IMR-90 (cell line): ENCODE measurements at regions not wholly inside any gene's neighbourhood (a gene's known extent, or its start where the extent isn't known, plus 50 kb on each side); places are given as distances from the start of the nearest gene placed in this dataset.

Source experiments
- CEBPB ChIP-seq: IDR thresholded peaks from 2 replicates; pipeline ENCODE4 v1.6.1; 2012; ENCODE audit warnings: low read depth, low read length, improper control_type of control experiment
- CTCF ChIP-seq: conservative IDR thresholded peaks from 2 replicates; pipeline ENCODE4 v1.5.1; 2012; ENCODE audit warnings: mild to moderate bottlenecking, low read depth, low read length, improper control_type of control experiment
- ELK1 ChIP-seq: fragments of 150-350 bp; IDR thresholded peaks from 2 replicates; pipeline ENCODE4 v1.6.1; 2016; ENCODE audit warnings: low read depth, mild to moderate bottlenecking, low read length, moderate library complexity, borderline replicate concordance
- MAFK ChIP-seq: IDR thresholded peaks from 2 replicates; pipeline ENCODE4 v1.6.1; 2012; ENCODE audit warnings: low read depth, low read length, improper control_type of control experiment
- MAZ ChIP-seq: IDR thresholded peaks from 2 replicates; pipeline ENCODE4 v1.6.1; 2012; ENCODE audit warnings: low read depth, mild to moderate bottlenecking, low read length, improper control_type of control experiment, moderate library complexity, borderline replicate concordance
- MXI1 ChIP-seq: IDR thresholded peaks from 2 replicates; pipeline ENCODE4 v1.6.1; 2012; ENCODE audit warnings: low read depth, mild to moderate bottlenecking, low read length, moderate library complexity, borderline replicate concordance
- POLR2A ChIP-seq: IDR thresholded peaks from 2 replicates; pipeline ENCODE4 v1.6.1; 2012; ENCODE audit warnings: mild to moderate bottlenecking, low read depth, low read length
- RAD21 ChIP-seq: IDR thresholded peaks from 2 replicates; pipeline ENCODE4 v1.6.1; 2012; ENCODE audit warnings: low read length, improper control_type of control experiment
- RCOR1 ChIP-seq: IDR thresholded peaks from 2 replicates; pipeline ENCODE4 v1.6.1; 2012; ENCODE audit warnings: mild to moderate bottlenecking, low read length, improper control_type of control experiment; ENCODE audit not compliant: insufficient replicate concordance
- SMC3 ChIP-seq: fragments of 150-350 bp; IDR thresholded peaks from 2 replicates; pipeline ENCODE4 v1.6.1; 2016; ENCODE audit warnings: low read depth, mild to moderate bottlenecking, antibody characterized with exemption, low read length, moderate library complexity
- TF ChIP-seq, protein P1 (sequence below): fragments of 150-350 bp; IDR thresholded peaks from 2 replicates; pipeline ENCODE4 v1.6.1; 2017; ENCODE audit warnings: mild to moderate bottlenecking, antibody characterized with exemption, low read length, low read depth

DNA sequence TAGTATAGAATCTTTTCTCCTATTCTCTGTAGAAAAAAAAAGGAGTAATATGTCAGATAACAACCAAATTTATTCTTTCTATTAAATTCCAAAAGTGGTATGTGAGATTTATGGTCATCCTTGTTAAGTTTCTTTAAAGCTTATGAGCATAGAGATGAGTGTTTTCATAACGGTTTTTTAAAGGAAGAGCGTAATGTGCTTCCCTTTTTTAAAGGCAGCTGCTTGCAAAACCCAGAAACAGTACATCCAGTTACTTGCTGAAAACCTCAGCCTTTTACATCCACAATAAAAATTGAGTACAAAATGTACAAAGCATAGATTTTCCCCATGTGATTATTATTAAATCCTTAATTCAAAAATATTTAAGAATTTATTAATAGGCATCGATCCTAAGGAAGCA, 53.6 kb upstream of the CD163 start:
- no peak for TF ChIP-seq MXI1
- TF ChIP-seq POLR2A, result no peak
- TF ChIP-seq, protein P1, sequence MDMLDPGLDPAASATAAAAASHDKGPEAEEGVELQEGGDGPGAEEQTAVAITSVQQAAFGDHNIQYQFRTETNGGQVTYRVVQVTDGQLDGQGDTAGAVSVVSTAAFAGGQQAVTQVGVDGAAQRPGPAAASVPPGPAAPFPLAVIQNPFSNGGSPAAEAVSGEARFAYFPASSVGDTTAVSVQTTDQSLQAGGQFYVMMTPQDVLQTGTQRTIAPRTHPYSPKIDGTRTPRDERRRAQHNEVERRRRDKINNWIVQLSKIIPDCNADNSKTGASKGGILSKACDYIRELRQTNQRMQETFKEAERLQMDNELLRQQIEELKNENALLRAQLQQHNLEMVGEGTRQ, result no peak
- no peak for TF ChIP-seq SMC3
- TF ChIP-seq CTCF, result no peak
- TF ChIP-seq RAD21, result no peak
- TF ChIP-seq RCOR1, result no peak
- no peak for TF ChIP-seq MAZ
- no peak for TF ChIP-seq CEBPB
- TF ChIP-seq ELK1, result no peak
- TF ChIP-seq MAFK, result no peak
